SK-N-SH (cell line): ENCODE measurements at regions not wholly inside any gene's neighbourhood (a gene's known extent, or its start where the extent isn't known, plus 50 kb on each side); places are given as distances from the start of the nearest gene placed in this dataset.

Experiments used
- CTCF ChIA-PET: fragments of 300-600, 350-600 bp; formaldehyde crosslinking; extraction: SDS; loops from one replicate; lab custom pipeline; 2021; lab: Yijun Ruan, JAX
- POLR2A ChIA-PET: fragments of 350-600 bp; sonication (Branson Sonifier 250); formaldehyde crosslinking; extraction: SDS; loops from one replicate; lab custom pipeline; 2020; ENCODE audit warnings: antibody characterized with exemption, inconsistent platforms; lab: Yijun Ruan, JAX
- DNase-seq: peaks from one replicate; pipeline ENCODE4 v3.0.0; 2012
- H2AFZ ChIP-seq: fragments of 200-600 bp; sonication (generic); 2 replicates; pipeline ENCODE4 v1.8.1; 2016; ENCODE audit warnings: antibody characterized with exemption, mild to moderate bottlenecking, low read depth
- H3F3A ChIP-seq: fragments of 200-600 bp; sonication (generic); replicated peaks from 2 replicates; pipeline ENCODE3; 2016; ENCODE audit warnings: antibody characterized with exemption, mild to moderate bottlenecking; ENCODE audit not compliant: insufficient read depth
- H3K27ac ChIP-seq, 2 experiments: fragments of 200-500 bp in 1 of 2; fragments of 200-600 bp in 1 of 2; sonication (Bioruptor generic) in 1 of 2; sonication (generic), shearing (Covaris generic) in 1 of 2; 2 replicates each; pipeline versions ENCODE4 v1.5.1 to v1.6.1; 2014 to 2016; ENCODE audit warnings: low read depth in 2 of 2, inconsistent platforms in 1 of 2, low read length in 1 of 2, mild to moderate bottlenecking in 1 of 2, mixed read lengths in 1 of 2
- H3K27me3 ChIP-seq: fragments of 200-600 bp; sonication (generic), shearing (Covaris generic); 2 replicates; pipeline ENCODE4 v1.6.1; 2016; ENCODE audit warnings: mixed run types; ENCODE audit not compliant: insufficient read depth
- H3K36me3 ChIP-seq, 2 experiments: fragments of 200-500 bp in 1 of 2; fragments of 200-600 bp in 1 of 2; sonication (Bioruptor generic) in 1 of 2; sonication (generic) in 1 of 2; replicated peaks in 1 of 2; 2 replicates each; pipeline versions ENCODE3 to v1.5.1; 2014 to 2016; ENCODE audit warnings: low read length in 1 of 2, mild to moderate bottlenecking in 1 of 2; ENCODE audit not compliant: insufficient read depth in 2 of 2, control insufficient read depth in 1 of 2
- H3K4me1 ChIP-seq, 2 experiments: fragments of 200-500 bp in 1 of 2; fragments of 200-600 bp in 1 of 2; sonication (Bioruptor generic) in 1 of 2; sonication (generic), shearing (Covaris generic) in 1 of 2; 2 replicates each; pipeline versions ENCODE4 v1.5.1 to v1.6.1; 2014 to 2016; ENCODE audit warnings: low read depth in 1 of 2, low read length in 1 of 2, mixed run types in 1 of 2; ENCODE audit not compliant: insufficient read depth in 2 of 2, control insufficient read depth in 1 of 2
- H3K4me2 ChIP-seq: fragments of 200-600 bp; sonication (generic), shearing (Covaris generic); 2 replicates; pipeline ENCODE4 v1.6.1; 2017; ENCODE audit warnings: mixed run types
- H3K4me3 ChIP-seq, 2 experiments: fragments of 200-500 bp in 1 of 2; fragments of 200-600 bp in 1 of 2; sonication (Bioruptor generic) in 1 of 2; sonication (generic), shearing (Covaris generic) in 1 of 2; 2 replicates each; pipeline versions ENCODE4 v1.5.1 to v1.8.1; 2014 to 2016; ENCODE audit warnings: low read depth in 2 of 2, inconsistent platforms in 1 of 2, low read length in 1 of 2, mild to moderate bottlenecking in 1 of 2, mixed read lengths in 1 of 2, moderate library complexity in 1 of 2
- H3K79me2 ChIP-seq: fragments of 200-600 bp; sonication (generic); 2 replicates; pipeline ENCODE4 v1.8.1; 2017; ENCODE audit warnings: mild to moderate bottlenecking; ENCODE audit not compliant: insufficient read depth
- H3K9ac ChIP-seq: fragments of 200-600 bp; sonication (generic); 2 replicates; pipeline ENCODE4 v1.6.1; 2017; ENCODE audit warnings: mixed run types
- H3K9me2 ChIP-seq: fragments of 200-600 bp; sonication (generic); 2 replicates; pipeline ENCODE4 v1.6.1; 2017; ENCODE audit warnings: mixed run types
- H3K9me3 ChIP-seq: fragments of 200-600 bp; sonication (generic); 2 replicates; pipeline ENCODE4 v1.6.1; 2017; ENCODE audit warnings: mixed run types, mild to moderate bottlenecking, moderate library complexity
- H4K20me1 ChIP-seq: fragments of 200-600 bp; sonication (generic); 2 replicates; pipeline ENCODE4 v1.6.1; 2017; ENCODE audit warnings: mild to moderate bottlenecking, mixed run types; ENCODE audit not compliant: insufficient read depth
- CHD2 ChIP-seq: fragments of 150-350 bp; IDR thresholded peaks from 2 replicates; pipeline ENCODE4 v1.6.1; 2018; ENCODE audit warnings: low read length; ENCODE audit not compliant: partially characterized antibody
- EZH2phosphoT487 ChIP-seq: fragments of 200-600 bp; sonication (generic); IDR thresholded peaks from 2 replicates; pipeline ENCODE4 v1.6.1; 2017; ENCODE audit warnings: low read depth, mixed run types, mild to moderate bottlenecking, antibody characterized with exemption, moderate library complexity, borderline replicate concordance
- FOSL2 ChIP-seq: IDR thresholded peaks from 2 replicates; pipeline ENCODE4 v1.4.0; 2012; ENCODE audit warnings: low read depth, mild to moderate bottlenecking, moderate library complexity, borderline replicate concordance
- FOXM1 ChIP-seq: IDR thresholded peaks from 2 replicates; pipeline ENCODE4 v1.4.0; 2012; ENCODE audit warnings: low read depth, mild to moderate bottlenecking
- GABPA ChIP-seq: IDR thresholded peaks from 2 replicates; pipeline ENCODE4 v1.4.0; 2012; ENCODE audit warnings: low read depth, mild to moderate bottlenecking
- GATA2 ChIP-seq: sonication (generic); formaldehyde crosslinking; IDR thresholded peaks from 2 replicates; pipeline ENCODE4 v1.5.0; 2020; ENCODE audit warnings: mild to moderate bottlenecking, missing genetic modification reagents
- IRF3 ChIP-seq: fragments of 150-350 bp; IDR thresholded peaks from 2 replicates; pipeline ENCODE4 v1.6.1; 2016; ENCODE audit warnings: mild to moderate bottlenecking, low read depth, low read length
- MXI1 ChIP-seq: IDR thresholded peaks from 2 replicates; pipeline ENCODE4 v1.6.1; 2012; ENCODE audit warnings: mild to moderate bottlenecking, low read depth, low read length, improper control_type of control experiment
- NRF1 ChIP-seq: IDR thresholded peaks from 2 replicates; pipeline ENCODE4 v1.6.1; 2012; ENCODE audit warnings: low read depth, mild to moderate bottlenecking, low read length
- RFX5 ChIP-seq: IDR thresholded peaks from 2 replicates; pipeline ENCODE4 v1.6.1; 2012; ENCODE audit warnings: mild to moderate bottlenecking, improper control_type of control experiment, low read length
- SMC3 ChIP-seq: IDR thresholded peaks from 2 replicates; pipeline ENCODE4 v1.6.1; 2012; ENCODE audit warnings: low read depth, low read length, improper control_type of control experiment
- USF1 ChIP-seq: IDR thresholded peaks from 2 replicates; pipeline ENCODE4 v1.4.0; 2012; ENCODE audit warnings: low read depth, borderline replicate concordance
- WGBS: methylation state at CpG from one replicate; pipeline ENCODE4 v1.1.6; 2017; ENCODE audit warnings: low lambda C conversion rate; 5-methylcytosine and 5-hydroxymethylcytosine counted together

GRCh38 chr17:22145605-22146178 lies 453.4 kb downstream of the KCNJ18 start:
- 1% methylated on average over 13 of the region's 13 CpGs for WGBS
- POLR2A ChIA-PET, result no interaction called here
- no peaks in the 10 kb centered on the region for H3K36me3 ChIP-seq
- no peaks in the 10 kb centered on the region for H3F3A ChIP-seq
- no peak overlapping the region for H2AFZ ChIP-seq
- H3K9ac ChIP-seq, result no peak overlapping the region
- H3K27me3 ChIP-seq, result 0 out of 2 replicates have a peak, but pooled peaks cover 6% of the 10 kb centered on the region
- no peaks in the 10 kb centered on the region for H3K9me3 ChIP-seq
- CTCF ChIA-PET, result no interaction called here
- H3K4me3 ChIP-seq, result no peak overlapping the region
- no peaks in the 10 kb centered on the region for H3K79me2 ChIP-seq
- H3K9me2 ChIP-seq, result no peaks in the 10 kb centered on the region; the same call in 1 of the 2 replicates
- DNase-seq, result no peak
- no peaks in the 10 kb centered on the region for H3K4me1 ChIP-seq
- H3K4me2 ChIP-seq, result no peak overlapping the region
- H3K27ac ChIP-seq, result no peak overlapping the region
- H4K20me1 ChIP-seq, result no peaks in the 10 kb centered on the region
- TF ChIP-seq NRF1, result no peak
- no peak for TF ChIP-seq USF1
- no peak for TF ChIP-seq MXI1
- no peak for TF ChIP-seq SMC3
- TF ChIP-seq IRF3, result no peak
- TF ChIP-seq EZH2phosphoT487, result no peak
- TF ChIP-seq RFX5, result no peak
- TF ChIP-seq GABPA, result no peak
- no peak for TF ChIP-seq GATA2 (CRISPR knock-in tag)
- TF ChIP-seq CHD2, result no peak
- TF ChIP-seq FOXM1, result no peak

GRCh38 chr17:22158364-22158763 lies 466.0 kb downstream of the KCNJ18 start:
- Histone ChIP-seq H3K9me3 (no peaks in the 10 kb centered on the region), H3K4me2 (no peak overlapping the region), H3K27ac (no peak overlapping the region), H3K79me2 (no peaks in the 10 kb centered on the region), H3K36me3 (no peaks in the 10 kb centered on the region), H2AFZ (no peak overlapping the region), H3K9me2 (no peaks in the 10 kb centered on the region), H3K4me1 (no peaks in the 10 kb centered on the region), H3K4me3 (no peak overlapping the region), H4K20me1 (no peaks in the 10 kb centered on the region), H3K27me3 (no peaks in the 10 kb centered on the region; the same call in 1 of the 2 replicates), H3F3A (no peaks in the 10 kb centered on the region), H3K9ac (no peak overlapping the region)
- TF ChIP-seq USF1 (no peak), FOSL2 (no peak)
- no peak for DNase-seq
- CTCF ChIA-PET, result interaction anchor here (1.8 kb wide), 1 partner anchor 16 kb away, joined by 4 read pairs; no protein-coding TSS in a partner anchor
- WGBS, result 2% methylated on average over 1 of the region's 1 CpG
- POLR2A ChIA-PET, result no interaction called here
